ENCODE measurements at regions not wholly inside any gene's neighbourhood (a gene's known extent, or its start where the extent isn't known, plus 50 kb on each side); places are given as distances from the start of the nearest gene placed in this dataset.
"Not testable (repeated sequence)": the region's sequence is repeated elsewhere in the genome, so short reads cannot be mapped to it uniquely, and the experiment has no call there.

- TF ChIP-seq CTCF (conservative IDR thresholded peaks at IDR 0.05; ENCODE audit: low read depth in 2 of 2); POLR2AphosphoS5 (IDR thresholded peaks at IDR 0.05; ENCODE audit: low read depth); EZH2 (IDR thresholded peaks at IDR 0.05; ENCODE audit: low read depth, unreplicated experiment); JUNB (IDR thresholded peaks at IDR 0.05; ENCODE audit: unreplicated experiment); EZH2phosphoT487 (IDR thresholded peaks at IDR 0.05; ENCODE audit: unreplicated experiment); ZNF331 (CRISPR knock-in tag; IDR thresholded peaks at IDR 0.05; ENCODE audit: low read depth); CREB1 (CRISPR knock-in tag; IDR thresholded peaks at IDR 0.05; ENCODE audit: low read depth); REST (IDR thresholded peaks at IDR 0.05; ENCODE audit: unreplicated experiment): not testable (repeated sequence)
These were observed 155.4 kb upstream of the CTSO start for GRCh38 chr4:156109087-156109486.

Measured in GM23338 (cell line).